HG03159 (cell line): ENCODE measurements at regions not wholly inside any gene's neighbourhood (a gene's known extent, or its start where the extent isn't known, plus 50 kb on each side); places are given as distances from the start of the nearest gene placed in this dataset.

Source experiments
- ATAC-seq: cut with Tn5 transposase; IDR thresholded peaks from one replicate; pipeline ENCODE4 v1.9.1; 2021; ENCODE audit warnings: mild to moderate bottlenecking, moderate library complexity; ENCODE audit not compliant: unreplicated experiment

DNA sequence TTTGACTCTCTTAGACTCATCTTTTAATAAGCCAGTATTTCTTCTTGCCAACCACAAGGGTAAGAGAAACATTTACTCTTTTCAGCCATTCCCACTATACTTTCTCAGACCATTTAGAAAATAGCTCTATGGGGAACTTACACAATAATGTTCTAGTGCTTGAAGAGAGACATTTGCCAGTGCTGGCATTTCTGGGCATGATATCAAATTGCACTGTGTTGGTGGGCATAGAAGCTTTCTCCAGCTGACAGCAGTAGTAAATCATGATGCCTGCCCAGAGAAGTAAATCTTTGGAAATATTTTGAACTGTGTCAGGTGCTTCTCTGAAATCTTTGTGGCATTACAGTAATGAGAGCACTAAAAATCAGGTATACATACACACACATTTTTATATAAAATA, 346.6 kb downstream of the CBLN2 start:
- no peak for ATAC-seq

DNA sequence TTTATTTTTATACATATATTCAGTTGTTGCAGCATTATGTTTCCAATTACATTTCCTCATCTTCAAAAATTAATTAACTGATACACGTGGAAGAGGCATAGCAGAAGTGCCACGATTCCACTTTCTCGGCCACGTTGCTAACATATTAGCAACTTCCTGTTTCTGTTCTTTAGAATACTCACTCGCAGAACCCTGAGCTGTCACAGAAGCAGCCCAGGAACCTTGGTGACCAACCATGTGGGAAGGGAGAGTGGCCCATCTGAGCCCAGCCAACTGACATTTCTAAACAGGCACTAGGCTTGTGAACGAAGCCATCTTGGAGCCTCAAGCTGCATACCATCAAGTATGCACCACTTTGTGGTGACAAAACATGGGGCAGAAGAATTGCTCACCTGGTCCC, 350.1 kb downstream of the CBLN2 start:
- no peak for ATAC-seq

DNA sequence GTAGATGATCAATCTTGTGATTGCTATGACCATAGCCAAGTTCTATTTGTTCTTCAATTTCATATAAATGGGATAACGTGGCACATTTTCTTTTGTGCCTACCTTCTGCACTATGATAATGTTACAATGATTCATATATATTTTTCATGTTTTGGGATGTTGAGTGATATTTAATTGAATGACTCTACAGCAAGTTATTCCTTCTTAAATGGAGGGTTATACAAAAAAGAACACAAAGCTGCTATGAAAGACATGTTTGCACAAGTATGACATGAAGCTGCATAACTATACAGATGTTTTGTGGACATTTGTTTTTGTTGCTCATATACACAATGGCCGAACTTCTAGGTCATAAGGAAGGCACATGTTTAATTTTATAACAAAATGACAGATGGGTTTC, 356.2 kb downstream of the CBLN2 start:
- no peak for ATAC-seq

DNA sequence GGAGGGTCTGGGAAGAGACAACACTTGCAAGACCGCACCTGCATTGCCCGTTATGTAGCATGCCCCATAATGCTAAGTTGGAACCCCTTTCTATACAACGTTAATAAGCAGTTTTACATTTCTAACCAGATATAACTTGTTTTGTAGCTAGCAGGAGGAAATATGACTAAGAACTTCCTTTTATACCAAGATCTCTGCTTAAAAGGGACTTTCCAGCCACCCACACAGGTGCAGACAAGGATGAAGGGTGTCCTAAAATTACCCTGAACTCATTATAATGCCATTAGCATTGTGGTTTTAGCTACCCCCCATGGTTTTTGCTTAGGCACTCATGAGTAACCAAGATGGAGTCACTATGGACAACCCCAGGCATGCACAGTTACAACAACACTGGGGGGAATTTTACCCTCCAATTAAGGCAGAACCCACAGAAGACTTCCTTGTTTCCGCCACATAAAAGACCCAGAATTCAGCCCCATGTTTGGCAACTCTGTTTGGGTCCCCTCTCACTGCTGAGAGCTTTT, 362.8 kb downstream of the CBLN2 start:
- ATAC-seq, result peak; percentile 83

DNA sequence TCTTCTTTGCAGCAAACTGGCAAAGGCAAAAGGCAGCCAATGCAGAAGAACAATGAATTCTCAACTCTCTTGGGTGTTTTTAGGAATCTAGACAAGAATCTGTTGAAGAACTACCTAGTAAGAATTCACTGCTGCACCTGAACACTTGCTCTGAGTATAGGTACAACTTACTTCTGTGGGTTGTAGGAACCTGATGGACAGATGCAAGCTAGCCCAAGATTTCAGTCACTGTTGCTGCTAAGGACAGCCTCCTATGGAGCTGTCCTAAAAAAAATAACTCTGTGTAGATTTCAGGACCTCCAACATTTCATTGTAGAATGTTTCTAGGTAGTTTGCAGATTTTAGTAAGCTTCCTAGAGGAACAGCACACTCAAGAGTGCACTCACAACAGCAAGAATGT, 363.5 kb downstream of the CBLN2 start:
- ATAC-seq, result peak; percentile 9

DNA sequence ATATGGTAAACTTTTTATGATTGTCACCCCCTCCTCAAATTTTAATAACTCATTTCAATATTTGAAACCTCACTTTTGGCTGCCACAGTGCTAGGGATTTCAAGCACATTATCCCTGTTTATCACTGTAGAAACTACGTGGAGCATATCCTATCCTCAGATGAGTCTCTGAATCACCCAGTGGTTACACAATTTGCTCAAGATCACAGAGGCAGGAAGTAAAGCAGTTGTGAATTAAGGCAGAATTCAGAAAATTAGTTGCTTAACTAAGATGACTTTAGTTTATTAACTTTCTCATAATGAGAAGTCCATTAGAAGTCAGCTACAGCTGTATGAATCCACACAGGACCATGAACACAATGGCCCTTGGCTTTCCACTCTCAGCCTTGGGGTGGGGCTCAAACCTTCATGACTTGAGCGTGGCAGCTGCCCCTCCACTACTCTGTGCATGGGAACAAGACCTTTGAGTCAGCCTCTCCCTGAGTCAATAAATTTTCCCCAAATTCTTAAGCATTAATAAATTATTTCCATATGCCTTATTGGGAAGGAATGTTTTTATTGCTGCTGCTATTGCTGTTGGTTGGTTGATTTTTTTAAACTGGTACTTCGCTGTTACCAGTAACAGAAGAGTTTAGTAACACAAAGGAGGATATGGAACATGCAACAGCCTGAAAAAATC, 369.0 kb downstream of the CBLN2 start:
- no peak for ATAC-seq

DNA sequence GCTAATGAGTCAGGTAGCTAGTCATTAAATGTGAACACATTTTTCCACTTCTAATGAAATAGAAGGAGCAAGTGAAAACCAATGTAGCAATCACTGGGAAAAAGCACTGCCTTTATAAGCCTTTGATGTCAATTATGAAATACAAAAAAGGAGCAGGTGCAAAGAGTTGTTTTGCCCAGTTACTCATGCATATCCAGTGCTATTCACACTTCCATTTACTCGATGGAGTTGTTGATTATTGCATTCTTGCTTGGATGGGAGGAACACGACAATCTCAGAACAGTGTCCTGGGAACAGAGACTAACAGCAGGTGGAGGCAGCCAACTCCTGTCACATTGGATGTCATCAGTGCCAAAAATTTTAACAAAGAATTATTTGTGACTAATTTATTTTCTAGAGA, 372.5 kb downstream of the CBLN2 start:
- ATAC-seq, result no peak

DNA sequence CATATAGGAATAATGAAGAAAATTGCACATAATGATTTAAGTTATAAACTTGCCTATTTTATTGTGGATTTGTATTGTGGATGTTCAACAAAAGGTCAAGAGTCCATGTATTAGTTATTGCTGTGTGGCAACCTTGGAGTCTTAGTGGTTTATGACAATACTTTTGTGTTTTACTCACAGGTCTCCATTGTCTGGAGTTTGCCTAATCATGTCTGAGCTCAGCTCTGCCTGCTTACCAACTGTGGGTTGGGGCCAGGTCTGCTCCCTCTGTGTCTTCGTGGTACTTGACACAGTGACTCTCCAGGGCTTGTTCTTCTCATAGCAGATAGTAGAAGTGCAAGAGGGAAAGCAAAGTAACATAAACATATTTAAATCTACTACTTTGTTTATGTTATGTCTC, 382.5 kb downstream of the CBLN2 start:
- no peak for ATAC-seq

DNA sequence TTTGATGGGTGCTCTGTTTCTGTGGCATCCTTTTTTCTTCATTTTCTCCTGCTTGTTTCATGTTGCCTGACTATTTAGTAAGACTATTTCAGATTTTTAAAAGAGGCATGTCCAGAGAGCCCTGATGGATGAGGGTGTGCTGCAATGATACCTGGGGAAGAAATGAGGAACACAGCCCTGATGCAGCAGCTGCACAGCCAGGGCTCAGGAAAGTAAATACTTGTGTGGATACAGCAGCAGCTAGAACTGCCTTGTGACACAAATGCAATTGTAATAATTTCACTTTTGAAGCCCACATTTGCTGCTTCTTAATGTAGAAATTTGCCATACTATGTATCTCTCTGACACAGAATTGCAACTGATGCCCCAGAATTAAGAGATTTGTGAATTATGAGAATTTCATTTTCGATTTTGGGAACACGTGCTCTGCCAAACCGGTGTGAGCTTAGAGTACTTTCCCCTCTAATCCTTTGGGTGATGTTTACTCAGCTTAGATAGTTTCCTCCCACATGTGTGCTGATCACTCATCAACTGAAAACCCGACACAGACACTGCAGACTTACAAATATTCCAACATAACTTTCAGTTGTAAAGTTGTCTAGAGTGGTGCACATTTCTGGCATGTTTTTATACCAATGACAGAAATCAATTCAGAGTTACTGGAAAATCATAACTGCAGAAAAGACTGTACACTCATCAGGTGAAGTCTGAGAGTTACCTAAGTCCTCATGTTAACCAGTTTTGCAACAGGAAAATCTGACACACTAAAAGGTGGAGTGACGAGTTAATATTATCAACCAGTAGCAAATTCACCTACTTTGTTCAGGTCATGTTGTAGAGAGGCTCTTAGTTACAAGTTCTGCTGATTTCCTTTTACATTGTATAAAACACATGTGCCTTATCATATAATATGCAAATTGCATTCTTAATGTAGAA, 383.4 kb downstream of the CBLN2 start:
- ATAC-seq, result peak; percentile 66

DNA sequence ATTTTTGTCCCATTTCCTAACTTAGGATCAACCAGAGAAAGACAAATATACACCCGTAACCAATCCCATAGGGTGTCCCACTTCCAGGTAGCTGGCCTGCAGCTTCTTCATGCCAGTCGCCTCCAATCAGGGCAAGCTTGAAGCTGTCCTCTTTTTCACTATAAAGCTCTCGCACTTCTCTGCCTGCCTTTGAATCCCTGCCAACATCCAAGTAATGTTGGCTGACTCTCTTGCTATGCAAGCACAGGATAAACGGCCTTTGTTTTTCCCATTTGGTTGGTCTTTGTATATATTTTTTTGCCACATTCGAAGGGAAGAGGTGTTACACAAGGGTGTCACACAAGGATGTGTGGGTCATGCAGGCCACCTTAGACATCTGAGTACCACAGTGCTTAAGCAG, 388.8 kb downstream of the CBLN2 start:
- no peak for ATAC-seq

DNA sequence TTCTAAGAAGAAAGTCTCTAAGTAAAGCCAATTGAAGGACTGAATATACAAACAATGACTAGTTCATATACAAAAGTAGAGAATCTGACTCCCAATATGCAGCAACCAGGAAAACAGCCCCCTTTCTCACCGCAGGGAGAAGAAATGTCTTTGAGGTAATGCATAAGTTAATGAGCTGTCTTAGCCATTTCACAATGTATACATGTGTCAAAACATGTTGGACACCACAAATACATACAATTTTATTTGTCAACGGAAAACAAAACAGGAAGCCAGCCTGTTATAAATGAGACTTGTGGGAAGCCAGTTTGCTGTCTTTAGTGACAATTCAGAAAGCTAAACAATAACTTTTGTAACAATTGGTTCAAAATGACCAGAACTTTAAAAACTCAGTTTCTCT, 389.2 kb downstream of the CBLN2 start:
- ATAC-seq, result no peak

DNA sequence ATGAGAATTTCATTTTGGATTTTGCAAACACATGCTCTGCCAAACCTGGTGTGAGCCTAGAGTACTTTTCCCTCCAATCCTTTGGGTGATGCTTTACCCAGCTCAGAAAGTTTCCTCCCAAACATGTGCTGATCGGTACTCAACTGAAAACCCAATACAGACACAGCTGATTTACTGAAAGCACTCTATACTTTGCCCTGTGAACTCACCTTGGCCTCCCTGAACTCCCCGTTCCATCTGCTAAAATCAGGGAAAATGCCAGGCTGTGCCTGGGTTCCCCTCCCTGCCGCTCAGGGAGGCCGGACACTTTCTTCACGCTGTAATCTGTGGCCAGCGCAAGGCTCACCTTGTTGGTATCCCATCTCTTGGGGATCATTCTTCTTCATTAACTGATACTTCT, 391.2 kb downstream of the CBLN2 start:
- ATAC-seq, result no peak

DNA sequence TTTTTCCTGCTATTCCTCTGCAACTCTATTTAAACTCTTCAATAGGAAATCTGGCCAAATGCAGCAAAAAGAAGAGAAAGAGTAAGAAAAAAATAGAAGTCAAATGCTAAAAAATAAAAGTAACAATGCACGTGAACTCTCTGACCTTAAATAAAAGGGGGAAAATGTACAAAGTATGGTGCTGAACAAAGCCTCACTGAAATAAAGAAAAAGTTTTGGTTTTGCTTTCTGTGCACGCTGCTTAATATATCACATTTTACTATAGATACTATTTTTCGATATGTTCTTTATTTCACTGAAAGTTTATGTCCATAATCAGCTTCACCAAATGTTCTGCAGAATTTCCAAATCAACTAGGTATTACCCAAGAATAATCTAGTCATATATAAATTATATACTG, 396.3 kb downstream of the CBLN2 start:
- no peak for ATAC-seq

DNA sequence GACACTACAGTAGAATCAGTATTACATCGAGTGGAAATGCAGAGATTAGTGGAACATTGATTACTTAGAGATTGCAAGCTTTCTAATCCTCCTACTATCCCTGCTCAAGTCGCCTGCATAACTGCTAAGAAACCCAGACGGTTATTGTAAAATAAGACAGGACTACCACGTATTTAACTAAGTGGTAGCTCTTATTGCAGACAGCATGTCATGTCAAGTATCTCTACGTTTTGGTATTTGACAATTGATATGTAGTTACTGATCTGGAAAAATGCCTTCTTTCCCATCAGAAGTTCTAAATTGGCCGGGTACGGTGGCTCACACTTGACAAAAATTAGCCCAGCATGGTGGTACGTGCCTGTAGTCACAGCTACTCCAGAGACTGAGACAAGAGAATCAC, 404.1 kb downstream of the CBLN2 start:
- no peak for ATAC-seq

DNA sequence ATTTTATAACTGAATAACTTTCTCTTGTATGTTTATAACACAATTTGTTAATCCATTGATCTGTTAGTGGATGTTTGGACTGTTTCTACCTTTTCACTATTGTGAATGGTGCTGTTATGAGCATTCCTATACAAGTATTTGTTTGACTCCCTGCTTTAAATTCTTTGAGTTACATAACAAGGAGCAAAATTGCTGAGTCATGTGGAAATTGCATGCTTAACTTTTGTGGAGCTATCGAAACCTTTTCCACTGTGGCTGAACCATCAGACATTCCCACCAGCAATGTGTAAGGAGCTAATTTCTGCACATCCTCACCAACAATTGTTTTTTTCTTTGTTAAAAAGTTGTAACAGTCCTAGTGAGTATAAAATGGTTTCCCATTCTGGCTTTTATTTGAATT, 415.5 kb downstream of the CBLN2 start:
- no peak for ATAC-seq

DNA sequence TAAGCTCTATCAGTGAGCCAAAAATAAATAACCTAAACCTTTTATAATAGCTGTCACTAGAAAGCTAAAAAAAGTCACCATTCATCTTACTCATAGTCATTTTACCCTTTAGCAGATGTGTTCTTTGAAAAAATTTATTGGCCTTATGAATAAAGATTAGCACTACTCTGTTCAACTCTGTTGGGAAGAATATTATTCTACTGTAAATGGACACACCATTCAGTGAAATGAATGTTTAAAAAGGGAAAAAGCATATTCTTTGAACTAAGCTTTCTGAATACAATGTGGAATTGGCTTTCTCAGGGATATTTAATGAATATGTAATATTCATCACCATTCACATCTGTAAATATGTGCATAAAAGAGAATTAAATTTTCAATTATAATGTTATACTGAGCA, 422.0 kb downstream of the CBLN2 start:
- ATAC-seq, result no peak

DNA sequence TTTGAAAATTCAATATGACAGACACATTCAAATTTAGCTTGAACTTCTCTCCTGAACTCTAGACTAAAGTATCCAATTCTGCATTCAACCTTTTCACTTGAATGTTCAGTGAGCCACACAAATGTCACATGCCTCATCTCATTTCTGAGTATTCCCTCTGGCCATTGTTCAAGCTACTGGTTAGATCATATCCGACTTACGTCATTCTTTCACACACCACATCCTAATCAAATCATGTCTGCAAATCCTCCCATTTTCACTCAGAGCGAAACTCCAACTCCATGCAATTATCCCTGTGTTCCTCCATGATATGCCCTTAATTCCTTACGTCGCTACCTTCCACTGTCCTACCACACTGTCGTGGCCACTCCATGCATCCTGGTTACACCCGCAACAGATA, 425.1 kb downstream of the CBLN2 start:
- no peak for ATAC-seq

DNA sequence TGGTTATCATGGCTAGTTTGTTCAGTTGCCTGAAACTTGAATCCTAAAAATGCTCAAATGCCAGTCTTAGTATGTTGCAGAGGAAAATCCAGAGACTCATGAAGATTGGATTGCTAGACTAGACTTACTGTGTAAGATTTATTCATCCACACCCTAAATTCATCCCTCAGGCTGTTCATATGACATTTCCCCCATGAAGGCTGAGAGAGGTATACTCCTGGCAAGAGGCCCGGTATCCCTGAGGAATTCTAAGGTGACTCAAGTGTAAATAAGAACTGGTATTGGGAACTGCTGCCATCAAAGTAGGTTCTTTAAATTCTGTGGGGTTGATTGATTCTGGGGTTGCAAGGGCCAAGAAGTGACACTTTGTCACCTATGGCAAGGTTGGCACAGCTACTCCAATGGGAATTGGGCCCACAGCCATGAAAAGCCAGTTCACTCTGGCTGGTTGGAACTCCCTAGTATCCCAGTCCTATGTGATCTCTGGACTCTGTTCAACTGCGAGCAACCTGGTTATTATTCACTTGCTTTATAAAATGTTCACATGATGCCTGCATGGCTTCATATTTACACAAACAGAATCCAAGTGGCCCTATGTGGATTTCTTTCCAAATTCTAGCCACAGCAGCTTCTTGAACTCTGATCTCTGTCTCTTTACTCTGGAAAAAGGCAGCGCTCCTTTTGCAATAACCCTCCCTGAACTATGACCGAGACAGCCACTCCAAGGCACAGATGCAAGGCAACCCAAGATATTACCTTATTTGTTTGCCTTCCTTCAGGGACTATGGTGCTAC, 429.1 kb downstream of the CBLN2 start:
- no peak for ATAC-seq

DNA sequence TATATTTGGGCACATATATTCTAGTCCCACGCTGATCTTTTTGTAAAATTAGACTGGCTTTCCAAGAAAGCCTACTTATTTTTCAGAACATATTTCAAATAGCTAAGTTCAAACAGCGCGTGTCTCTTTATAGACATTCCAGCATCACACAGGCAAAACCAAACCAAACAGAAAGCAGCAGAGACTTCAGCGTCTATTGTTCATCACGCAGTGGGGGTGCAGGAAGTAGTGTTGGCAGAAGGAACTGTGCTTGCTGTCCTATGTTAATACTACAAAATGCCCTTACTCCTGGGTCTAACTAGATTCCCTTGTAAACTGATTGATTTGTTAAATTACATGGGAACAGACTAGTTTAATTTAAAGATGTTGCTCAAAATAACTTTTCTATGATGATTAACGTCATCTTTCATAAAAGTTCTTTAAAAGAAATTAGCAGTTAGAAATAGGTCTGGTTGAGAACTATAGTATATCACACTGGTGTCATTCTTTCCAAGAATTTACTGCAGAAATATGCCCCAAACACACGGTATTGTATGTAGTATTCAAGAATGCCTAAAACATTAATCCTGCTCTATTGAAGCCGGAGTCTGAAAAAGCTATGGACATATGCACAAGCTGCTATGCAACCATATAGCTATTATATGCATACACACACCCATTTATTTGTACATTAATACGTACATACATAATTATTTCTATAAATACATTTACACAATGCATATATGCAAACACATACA, 436.3 kb downstream of the CBLN2 start:
- no peak for ATAC-seq

DNA sequence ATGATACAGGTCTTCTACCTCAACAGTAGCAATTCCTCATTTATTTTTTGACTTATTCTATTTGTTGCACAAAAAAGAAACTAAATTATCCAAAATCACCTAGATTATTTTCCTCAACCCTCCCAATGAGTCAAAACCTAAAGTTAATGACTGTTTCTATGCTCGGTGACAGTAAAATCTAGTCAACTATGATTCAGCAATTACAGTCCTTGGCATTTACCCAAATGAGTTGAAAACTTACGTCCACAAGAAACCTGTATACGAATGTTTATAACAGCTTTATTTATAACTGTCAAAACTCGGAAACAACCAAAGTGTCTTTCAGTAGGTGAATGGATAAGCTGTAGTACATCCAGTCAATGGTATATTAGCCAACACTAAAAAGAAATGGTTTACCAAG, 439.3 kb downstream of the CBLN2 start:
- no peak for ATAC-seq

DNA sequence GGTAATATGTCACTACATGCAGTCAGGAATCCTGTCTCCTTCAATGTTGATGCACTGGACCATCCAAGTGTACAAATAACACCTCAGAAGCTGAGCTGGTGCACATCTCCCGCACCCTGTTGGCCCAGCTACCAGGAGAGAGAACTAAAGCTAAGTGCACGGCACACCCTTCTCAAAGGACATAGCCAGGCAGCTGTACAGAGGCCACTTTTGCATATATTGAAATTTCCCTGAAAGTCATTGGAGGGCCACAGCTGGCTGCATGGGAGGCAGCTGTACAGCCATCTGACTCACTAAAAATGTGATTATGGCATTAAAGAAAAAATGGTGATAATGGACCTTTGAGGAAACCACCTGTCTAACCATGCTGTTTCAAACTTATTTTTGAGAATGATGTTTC, 441.7 kb downstream of the CBLN2 start:
- ATAC-seq, result no peak
